SK-N-MC (cell line): ENCODE measurements at regions not wholly inside any gene's neighbourhood (a gene's known extent, or its start where the extent isn't known, plus 50 kb on each side); places are given as distances from the start of the nearest gene placed in this dataset.

Experiments used
- EZH2 ChIP-seq: fragments of 200-600 bp; sonication (generic); IDR thresholded peaks from one replicate; pipeline ENCODE4 v1.6.1; 2017; ENCODE audit warnings: antibody characterized with exemption
- FOXP2 ChIP-seq: optimal IDR thresholded peaks from 2 replicates; pipeline ENCODE3; 2011; ENCODE audit warnings: mild to moderate bottlenecking, moderate library complexity; ENCODE audit not compliant: insufficient read depth; ENCODE audit errors: extremely low read length, control extremely low read depth
- POLR2AphosphoS5 ChIP-seq: IDR thresholded peaks from 2 replicates; pipeline ENCODE4 v1.6.1; 2012; ENCODE audit warnings: mild to moderate bottlenecking, low read depth, low read length, borderline replicate concordance

DNA sequence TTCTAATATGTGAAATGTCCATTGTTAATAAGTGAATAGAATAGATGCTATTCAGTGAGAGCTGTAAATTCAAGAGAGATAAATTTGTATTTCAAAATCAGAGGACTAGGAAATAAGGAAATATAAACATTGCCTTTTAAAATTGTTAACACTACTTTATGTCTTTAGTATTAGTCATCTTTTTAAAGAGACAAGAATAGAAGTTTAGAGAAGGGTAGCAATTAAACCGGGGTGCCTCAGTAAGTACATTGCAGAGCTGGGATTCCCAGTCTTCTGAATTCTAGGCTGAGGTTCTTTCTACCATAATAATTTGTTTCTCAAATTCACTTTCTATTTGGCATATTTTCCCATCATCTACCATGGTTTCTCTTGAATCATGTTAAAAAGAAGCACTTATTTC, 498.6 kb downstream of the SLC16A7 start:
- TF ChIP-seq POLR2AphosphoS5 (no peak), EZH2 (no peak), FOXP2 (no peak)
